Small intestine (tissue), 7 donors: ENCODE measurements at regions not wholly inside any gene's neighbourhood (a gene's known extent, or its start where the extent isn't known, plus 50 kb on each side); places are given as distances from the start of the nearest gene placed in this dataset.

Experiments used
- DNase-seq, 2 donors: peaks; one replicate each; pipeline versions ENCODE4 v3.0.0 to v3.0.0-alpha.2; 2013
- FAIRE-seq: peaks from 2 replicates; lab custom pipeline; 2012; peaks lifted over from hg19 to GRCh38; lab: Jason Lieb, UNC
- H3K27ac ChIP-seq, 3 donors: one replicate each; pipeline ENCODE4 v1.5.1; 2013; ENCODE audit warnings: low read length in 2 of 3, mild to moderate bottlenecking in 2 of 3, control low read depth in 1 of 3, inconsistent platforms in 1 of 3, low read depth in 1 of 3, moderate library complexity in 1 of 3
- H3K27me3 ChIP-seq, 3 donors: one replicate each; pipeline ENCODE4 v1.6.1; 2013; ENCODE audit warnings: low read length in 3 of 3, inconsistent platforms in 1 of 3; ENCODE audit not compliant: control insufficient read depth in 3 of 3, insufficient read depth in 3 of 3
- H3K36me3 ChIP-seq, 3 donors: one replicate each; pipeline ENCODE4 v1.6.1; 2013; ENCODE audit warnings: low read length in 3 of 3, inconsistent platforms in 1 of 3, low read depth in 1 of 3, mild to moderate bottlenecking in 1 of 3, moderate library complexity in 1 of 3; ENCODE audit not compliant: control insufficient read depth in 3 of 3, insufficient read depth in 2 of 3
- H3K4me1 ChIP-seq, 3 donors: one replicate each; pipeline ENCODE4 v1.6.1; 2013; ENCODE audit warnings: low read length in 2 of 3, inconsistent platforms in 1 of 3, low read depth in 1 of 3, mild to moderate bottlenecking in 1 of 3, moderate library complexity in 1 of 3; ENCODE audit not compliant: control insufficient read depth in 3 of 3, insufficient read depth in 2 of 3
- H3K4me3 ChIP-seq, 3 donors: one replicate each; pipeline ENCODE4 v1.5.1; 2013; ENCODE audit warnings: low read length in 3 of 3, control low read depth in 1 of 3, inconsistent platforms in 1 of 3, low read depth in 1 of 3, mild to moderate bottlenecking in 1 of 3, moderate library complexity in 1 of 3
- H3K9me3 ChIP-seq, 2 donors: one replicate each; pipeline ENCODE4 v1.6.1; 2013; ENCODE audit warnings: low read depth in 1 of 2, low read length in 1 of 2; ENCODE audit not compliant: control insufficient read depth in 2 of 2, insufficient read depth in 1 of 2
- WGBS, 3 donors: extraction: QIAGEN DNeasy Blood & Tissue Kit; methylation state at CpG; one replicate each; pipeline ENCODE4 v1.1.7; 2013; 5-methylcytosine and 5-hydroxymethylcytosine counted together
- donor health status: healthy with polysubstance abuse.
- donor health status: control.
- donor health status: control.
- donor health status: Bipolar disorder and iron deficiency.
- donor health status: healthy.

DNA sequence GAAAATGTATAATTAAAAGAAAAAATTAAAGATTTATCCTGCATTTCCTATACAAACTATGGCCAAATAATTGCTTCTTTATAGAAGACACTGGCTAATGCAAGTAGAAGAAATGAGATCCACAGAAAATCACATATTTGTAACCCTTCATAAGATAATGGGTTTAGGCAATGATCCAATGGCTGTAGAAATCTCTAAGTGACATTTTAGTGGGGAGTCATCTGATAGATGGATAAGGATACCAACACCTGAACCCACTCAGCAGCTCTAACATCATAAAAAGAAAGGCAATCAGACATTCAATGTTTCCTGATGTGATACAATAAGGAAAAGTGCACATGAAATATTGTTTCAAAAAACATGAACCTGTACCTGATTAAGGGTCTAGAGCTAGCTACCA is 297.5 kb downstream of the CXCL12 start:
- no peaks in the 10 kb centered on the region for H3K36me3 ChIP-seq
- H3K4me1 ChIP-seq: no peaks in the 10 kb centered on the region
- no peak overlapping the region for H3K4me3 ChIP-seq
- no peaks in the 10 kb centered on the region for H3K27me3 ChIP-seq
- no peak overlapping the region for H3K27ac ChIP-seq
- DNase-seq (no peak), FAIRE-seq (no peak)
- peaks cover 0 to 8% of the 10 kb centered on the region in 2 donors for H3K9me3 ChIP-seq

DNA sequence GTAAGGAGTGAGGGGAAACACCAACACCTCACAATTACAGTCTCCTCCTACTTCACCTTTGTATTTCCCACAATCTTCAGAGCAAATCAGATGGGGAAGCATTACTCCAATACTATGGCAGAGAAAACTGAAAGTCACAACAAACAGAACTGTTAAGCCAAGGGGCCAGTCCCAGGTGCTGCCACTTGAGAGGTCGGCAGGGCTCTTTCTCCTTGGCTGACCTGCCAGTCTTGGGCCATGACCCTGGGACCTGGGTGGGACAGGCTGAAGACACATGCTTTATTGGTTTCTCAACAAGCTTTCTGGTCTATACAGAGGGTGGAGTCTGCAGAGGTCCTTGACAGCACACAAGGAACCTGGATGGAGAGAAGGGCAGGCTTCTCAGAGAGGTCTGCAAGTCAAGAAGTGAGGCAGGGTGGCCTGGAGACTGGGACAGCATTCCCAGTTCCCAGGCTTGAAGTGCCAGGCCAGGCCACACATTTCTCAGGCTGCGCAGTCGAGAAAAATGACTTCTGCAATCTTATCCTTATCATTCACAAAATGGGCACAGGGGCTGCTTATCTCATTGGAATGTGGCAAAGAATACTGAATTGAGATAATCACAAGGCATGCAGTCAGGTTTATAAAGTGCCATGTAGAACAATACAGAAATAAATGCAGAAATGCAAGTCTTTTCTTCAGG is 301.0 kb downstream of the CXCL12 start:
- FAIRE-seq (no peak), DNase-seq (no peak)
- Histone ChIP-seq H3K36me3 (no peaks in the 10 kb centered on the region), H3K9me3 (no peaks in the 10 kb centered on the region), H3K4me3 (no peak overlapping the region), H3K27ac (no peak overlapping the region), H3K27me3 (no peaks in the 10 kb centered on the region), H3K4me1 (no peaks in the 10 kb centered on the region)
- WGBS, 3 donors: 44 to 72% (median 64%) methylated on average over 3 of the region's 3 CpGs

DNA sequence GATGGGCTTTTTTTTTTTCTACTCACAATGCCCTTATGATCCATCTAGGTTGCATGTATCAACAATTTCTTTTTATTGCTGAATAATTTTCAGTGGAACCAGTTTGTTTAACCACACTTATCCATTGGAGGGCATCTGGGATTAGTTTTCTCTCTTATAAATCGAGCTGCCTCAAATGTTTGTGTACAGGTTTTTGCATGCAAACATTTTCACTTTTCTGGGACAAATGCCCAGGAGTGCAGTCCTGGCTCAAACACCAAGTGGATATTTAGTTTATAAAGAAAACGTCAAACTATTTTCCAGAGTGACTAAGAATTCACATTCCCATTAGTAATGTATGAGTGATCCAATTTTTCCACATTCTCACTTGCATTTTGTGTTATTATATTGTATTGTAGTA is 313.4 kb downstream of the CXCL12 start:
- Histone ChIP-seq H3K36me3 (no peaks in the 10 kb centered on the region), H3K27ac (no peak overlapping the region), H3K9me3 (no peaks in the 10 kb centered on the region), H3K27me3 (peaks cover 0 to 3% (median 0%) of the 10 kb centered on the region in 3 donors), H3K4me1 (no peaks in the 10 kb centered on the region), H3K4me3 (no peak overlapping the region)
- DNase-seq (no peak), FAIRE-seq (no peak)
- WGBS, 3 donors: 33 to 45% (median 44%) methylated on average over 2 of the region's 2 CpGs

DNA sequence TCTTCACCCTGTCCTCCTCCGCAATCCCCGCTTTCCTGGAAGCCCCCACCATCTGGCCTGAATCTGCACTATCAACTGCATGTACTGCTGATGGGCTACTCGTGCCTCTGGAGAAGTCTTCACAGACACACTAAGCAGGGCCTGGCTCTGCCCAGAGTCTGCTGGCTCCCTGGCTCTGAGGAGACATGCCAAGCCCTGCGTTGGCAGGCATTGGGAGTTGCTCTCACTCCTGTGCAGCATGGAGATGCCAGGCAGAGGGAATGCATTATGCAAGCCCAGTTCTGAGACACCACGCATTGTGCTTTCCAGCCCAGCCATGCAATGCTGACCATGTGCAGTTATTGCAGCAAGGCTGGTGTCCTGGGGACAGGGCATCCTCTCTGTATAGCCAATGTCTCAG is 314.6 kb downstream of the CXCL12 start:
- WGBS, 3 donors: 79 to 85% (median 82%) methylated on average over 5 of the region's 5 CpGs
- Histone ChIP-seq H3K27ac (no peak overlapping the region), H3K4me3 (no peak overlapping the region), H3K27me3 (peaks cover 0 to 3% (median 0%) of the 10 kb centered on the region in 3 donors), H3K36me3 (no peaks in the 10 kb centered on the region), H3K4me1 (no peaks in the 10 kb centered on the region), H3K9me3 (no peaks in the 10 kb centered on the region)
- DNase-seq (no peak), FAIRE-seq (no peak)

DNA sequence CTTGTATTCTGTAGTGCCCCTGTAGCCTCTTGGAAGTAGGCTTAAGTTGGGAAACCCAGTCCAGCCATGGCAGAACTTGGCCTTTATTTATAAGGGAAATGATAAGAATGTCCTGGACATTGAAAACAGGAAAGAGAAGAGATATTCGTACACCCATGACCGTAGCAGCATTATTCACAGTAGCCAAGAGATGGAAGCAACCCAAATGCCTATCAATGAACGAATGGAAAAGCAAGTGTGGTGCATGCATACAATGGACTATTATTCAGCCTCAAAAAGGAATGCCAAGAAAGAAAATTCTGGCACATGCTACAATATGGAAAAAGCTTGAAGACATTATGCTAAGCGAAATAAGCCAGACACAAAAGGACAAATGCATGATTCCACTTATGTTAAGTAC is 315.3 kb downstream of the CXCL12 start:
- 69 to 89% (median 82%) methylated on average over 4 of the region's 4 CpGs for WGBS, 3 donors
- H3K27me3 ChIP-seq: peaks cover 0 to 3% (median 0%) of the 10 kb centered on the region in 3 donors
- H3K9me3 ChIP-seq: no peaks in the 10 kb centered on the region
- no peaks in the 10 kb centered on the region for H3K4me1 ChIP-seq
- FAIRE-seq (no peak), DNase-seq (no peak)
- no peak overlapping the region for H3K27ac ChIP-seq
- H3K36me3 ChIP-seq: no peaks in the 10 kb centered on the region
- no peak overlapping the region for H3K4me3 ChIP-seq

DNA sequence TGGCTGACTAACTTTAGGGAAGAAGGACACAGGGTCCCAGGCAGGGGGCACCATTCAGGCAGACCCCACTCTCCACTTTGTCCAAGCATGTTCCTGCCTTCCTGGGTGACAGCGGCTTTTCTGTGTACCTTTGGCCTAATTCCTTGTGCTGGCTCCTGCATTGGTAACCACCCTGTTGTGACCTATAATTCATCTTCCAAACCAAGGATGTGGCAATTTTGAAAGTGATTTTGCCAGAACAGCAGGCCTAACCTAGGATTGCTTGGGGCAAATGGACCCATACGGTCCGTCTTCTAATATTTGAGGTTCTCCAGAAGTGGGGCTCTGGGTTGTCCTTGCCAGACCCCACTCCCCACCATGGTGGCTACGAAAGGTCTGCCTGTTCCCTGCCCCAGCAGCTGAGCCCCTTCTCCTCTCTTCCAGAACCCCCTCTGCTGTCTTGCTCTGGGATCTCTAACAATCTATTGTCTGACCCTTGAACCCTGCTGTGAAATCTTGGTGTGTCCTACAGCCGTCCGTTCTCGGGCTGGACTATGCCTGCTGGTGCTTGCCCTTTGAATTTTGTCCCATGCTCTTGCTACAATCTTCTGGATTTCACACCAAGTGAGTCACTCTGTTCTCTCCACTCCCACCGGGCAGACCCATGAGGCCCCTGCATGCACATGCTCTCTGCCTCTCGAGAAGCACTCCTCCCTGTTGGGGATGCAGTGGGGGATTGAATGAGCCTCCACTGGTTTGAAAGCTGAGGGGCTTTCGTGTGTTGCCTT is 316.0 kb downstream of the CXCL12 start:
- no peak overlapping the region for H3K27ac ChIP-seq
- no peaks in the 10 kb centered on the region for H3K36me3 ChIP-seq
- H3K27me3 ChIP-seq: peaks cover 0 to 3% (median 0%) of the 10 kb centered on the region in 3 donors
- DNase-seq: no peak
- FAIRE-seq: no peak
- no peaks in the 10 kb centered on the region for H3K9me3 ChIP-seq
- H3K4me3 ChIP-seq: no peak overlapping the region
- 67 to 77% (median 75%) methylated on average over 10 of the region's 10 CpGs for WGBS, 3 donors
- H3K4me1 ChIP-seq: no peaks in the 10 kb centered on the region

DNA sequence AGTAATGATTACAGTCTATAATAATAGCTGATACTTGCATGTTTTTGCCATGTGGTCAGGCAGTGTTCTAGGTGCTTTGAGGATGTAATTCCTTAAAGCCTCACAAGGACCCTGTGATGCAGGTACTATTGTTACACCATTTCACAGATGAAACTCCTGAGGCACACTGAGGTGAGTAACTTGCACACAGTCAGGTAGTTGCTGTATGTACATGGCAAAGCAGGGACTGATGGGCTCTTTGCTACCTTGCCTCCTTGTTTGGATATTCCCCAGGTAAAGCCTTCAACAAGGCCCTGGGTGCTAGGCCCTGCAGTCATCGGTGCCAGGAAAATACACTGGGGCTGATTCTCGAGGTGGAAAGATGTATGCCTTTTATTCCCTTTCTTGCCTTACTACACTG is 317.5 kb downstream of the CXCL12 start:
- H3K4me1 ChIP-seq: no peaks in the 10 kb centered on the region
- DNase-seq (no peak), FAIRE-seq (no peak)
- 85 to 93% (median 86%) methylated on average over 2 of the region's 2 CpGs for WGBS, 3 donors
- no peaks in the 10 kb centered on the region for H3K36me3 ChIP-seq
- peaks cover 0 to 3% (median 0%) of the 10 kb centered on the region in 3 donors for H3K27me3 ChIP-seq
- no peaks in the 10 kb centered on the region for H3K9me3 ChIP-seq
- no peak overlapping the region for H3K27ac ChIP-seq
- no peak overlapping the region for H3K4me3 ChIP-seq

DNA sequence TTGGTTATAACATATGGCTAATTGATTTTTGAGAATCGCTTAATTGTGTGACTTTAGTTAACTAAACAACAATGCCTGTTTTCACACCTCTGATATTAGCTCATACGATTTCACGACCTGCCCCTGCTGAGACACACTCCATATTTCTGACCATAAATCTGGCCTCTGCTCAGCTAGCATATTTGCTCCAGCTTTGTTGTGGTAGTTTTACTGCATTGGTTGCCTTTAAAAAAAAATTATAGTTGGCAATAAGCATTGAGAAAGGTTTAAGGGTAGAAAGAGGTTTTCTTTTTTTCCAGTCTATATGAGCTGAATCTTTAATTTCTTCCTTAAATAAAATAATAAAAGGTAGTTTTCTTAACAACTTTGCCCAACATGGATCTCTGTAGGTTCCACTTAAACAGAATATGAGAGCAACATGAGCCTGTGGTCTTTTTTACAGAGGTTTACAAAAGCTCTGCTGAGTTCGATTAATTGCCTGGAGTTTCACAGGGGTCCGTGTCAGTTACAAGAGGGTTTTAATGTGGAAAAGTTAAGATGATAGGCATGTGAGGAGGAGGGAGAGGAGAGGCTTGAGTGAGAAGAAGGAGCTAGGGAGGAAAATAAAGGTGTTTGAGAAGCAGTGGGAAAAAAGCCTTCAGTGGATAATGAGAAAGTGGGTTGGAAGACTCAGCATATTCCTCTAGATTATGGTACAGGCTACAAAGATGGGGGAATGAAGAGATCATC is 318.2 kb downstream of the CXCL12 start:
- 73 to 86% (median 82%) methylated on average over 5 of the region's 5 CpGs for whole genome bisulfite sequencing, 3 donors
- no peak overlapping the region for H3K27ac ChIP-seq

More for the DNA sequence above, 318.2 kb downstream of the CXCL12 start:
- Histone ChIP-seq H3K4me3 (no peak overlapping the region), H3K36me3 (no peaks in the 10 kb centered on the region), H3K27me3 (peaks cover 0 to 3% (median 0%) of the 10 kb centered on the region in 3 donors), H3K4me1 (no peaks in the 10 kb centered on the region), H3K9me3 (no peaks in the 10 kb centered on the region)
- FAIRE-seq (no peak), DNase-seq (no peak)
